ENCODE measurements at regions not wholly inside any gene's neighbourhood (a gene's known extent, or its start where the extent isn't known, plus 50 kb on each side); places are given as distances from the start of the nearest gene placed in this dataset.

DNA sequence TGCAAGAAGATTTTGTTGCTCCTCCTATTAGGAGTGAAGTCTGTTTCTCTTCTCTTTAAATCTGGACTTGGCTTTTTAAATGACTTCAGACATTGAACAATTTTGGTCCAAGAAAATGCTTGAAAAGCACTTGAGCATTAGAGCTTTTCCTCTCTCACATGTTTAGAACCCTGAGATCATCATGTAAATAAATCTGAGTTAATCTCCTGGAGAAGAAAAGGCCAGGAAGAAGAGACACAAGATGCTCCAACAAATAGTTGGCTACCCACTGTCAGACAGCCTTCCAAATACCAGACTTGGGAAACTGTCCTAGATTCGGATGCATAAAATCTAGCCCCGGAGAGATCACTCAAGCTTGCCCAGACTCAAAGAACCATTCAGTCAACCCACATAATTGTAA, 1353.1 kb upstream of the ADGRL4 start:
- TF ChIP-seq, protein P1, sequence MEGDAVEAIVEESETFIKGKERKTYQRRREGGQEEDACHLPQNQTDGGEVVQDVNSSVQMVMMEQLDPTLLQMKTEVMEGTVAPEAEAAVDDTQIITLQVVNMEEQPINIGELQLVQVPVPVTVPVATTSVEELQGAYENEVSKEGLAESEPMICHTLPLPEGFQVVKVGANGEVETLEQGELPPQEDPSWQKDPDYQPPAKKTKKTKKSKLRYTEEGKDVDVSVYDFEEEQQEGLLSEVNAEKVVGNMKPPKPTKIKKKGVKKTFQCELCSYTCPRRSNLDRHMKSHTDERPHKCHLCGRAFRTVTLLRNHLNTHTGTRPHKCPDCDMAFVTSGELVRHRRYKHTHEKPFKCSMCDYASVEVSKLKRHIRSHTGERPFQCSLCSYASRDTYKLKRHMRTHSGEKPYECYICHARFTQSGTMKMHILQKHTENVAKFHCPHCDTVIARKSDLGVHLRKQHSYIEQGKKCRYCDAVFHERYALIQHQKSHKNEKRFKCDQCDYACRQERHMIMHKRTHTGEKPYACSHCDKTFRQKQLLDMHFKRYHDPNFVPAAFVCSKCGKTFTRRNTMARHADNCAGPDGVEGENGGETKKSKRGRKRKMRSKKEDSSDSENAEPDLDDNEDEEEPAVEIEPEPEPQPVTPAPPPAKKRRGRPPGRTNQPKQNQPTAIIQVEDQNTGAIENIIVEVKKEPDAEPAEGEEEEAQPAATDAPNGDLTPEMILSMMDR (IDR thresholded peaks at IDR 0.05): no peak
- no peak overlapping the region for H3K27ac ChIP-seq
- no peaks in the 10 kb centered on the region for H3K9me3 ChIP-seq
- ATAC-seq (no peak), DNase-seq (no peak)
- no peak overlapping the region for H3K4me3 ChIP-seq
- intact Hi-C loops (cut with DNase I): no loop called here
- no peaks in the 10 kb centered on the region for H3K27me3 ChIP-seq
- H3K4me1 ChIP-seq: no peaks in the 10 kb centered on the region
- no peaks in the 10 kb centered on the region for H3K36me3 ChIP-seq

GRCh38 chr1:80349218-80349617, 1342.7 kb upstream of the ADGRL4 start:
- Histone ChIP-seq H3K27ac (no peak overlapping the region), H3K4me3 (no peak overlapping the region), H3K36me3 (no peaks in the 10 kb centered on the region), H3K4me1 (no peaks in the 10 kb centered on the region), H3K9me3 (no peaks in the 10 kb centered on the region), H3K27me3 (no peaks in the 10 kb centered on the region)
- TF ChIP-seq, protein P1 (IDR thresholded peaks at IDR 0.05): no peak
- DNase-seq (no peak), ATAC-seq (no peak)
- intact Hi-C loops (cut with DNase I): no loop called here

GRCh38 chr1:80341021-80341420, 1334.5 kb upstream of the ADGRL4 start:
- no peaks in the 10 kb centered on the region for H3K36me3 ChIP-seq

DNA sequence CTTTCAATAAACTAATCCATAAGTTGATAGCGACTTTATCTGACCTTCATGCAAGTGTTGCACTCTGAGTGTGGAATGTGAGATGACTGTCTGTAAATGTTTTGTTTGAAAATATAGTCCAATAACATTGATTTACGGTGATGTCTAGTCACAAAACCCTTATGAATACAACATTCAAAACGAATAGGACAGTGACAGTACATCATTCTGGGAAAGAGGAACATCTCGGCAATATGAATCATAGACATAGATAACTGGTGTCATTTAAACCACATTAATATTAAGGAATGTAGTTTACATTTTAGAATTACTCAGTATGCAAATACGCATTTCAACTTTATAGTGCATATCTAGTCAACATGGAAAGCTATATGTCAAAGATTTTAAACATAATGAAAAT, 1311.6 kb upstream of the ADGRL4 start:
- DNase-seq (no peak), ATAC-seq (no peak)
- intact Hi-C loops (cut with DNase I): no loop called here
- H3K36me3 ChIP-seq: no peaks in the 10 kb centered on the region
- no peaks in the 10 kb centered on the region for H3K27me3 ChIP-seq
- no peak overlapping the region for H3K27ac ChIP-seq
- no peaks in the 10 kb centered on the region for H3K9me3 ChIP-seq
- H3K4me1 ChIP-seq: no peaks in the 10 kb centered on the region
- no peak overlapping the region for H3K4me3 ChIP-seq
- TF ChIP-seq, protein P1 (IDR thresholded peaks at IDR 0.05): no peak

More at GRCh38 chr1:80341021-80341420, 1334.5 kb upstream of the ADGRL4 start:
- intact Hi-C loops (cut with DNase I): no loop called here
- TF ChIP-seq, protein P1 (IDR thresholded peaks at IDR 0.05): no peak
- Histone ChIP-seq H3K27me3 (no peaks in the 10 kb centered on the region), H3K27ac (no peak overlapping the region), H3K4me1 (no peaks in the 10 kb centered on the region), H3K9me3 (no peaks in the 10 kb centered on the region), H3K4me3 (no peak overlapping the region)
- DNase-seq: no peak
- no peak for ATAC-seq

DNA sequence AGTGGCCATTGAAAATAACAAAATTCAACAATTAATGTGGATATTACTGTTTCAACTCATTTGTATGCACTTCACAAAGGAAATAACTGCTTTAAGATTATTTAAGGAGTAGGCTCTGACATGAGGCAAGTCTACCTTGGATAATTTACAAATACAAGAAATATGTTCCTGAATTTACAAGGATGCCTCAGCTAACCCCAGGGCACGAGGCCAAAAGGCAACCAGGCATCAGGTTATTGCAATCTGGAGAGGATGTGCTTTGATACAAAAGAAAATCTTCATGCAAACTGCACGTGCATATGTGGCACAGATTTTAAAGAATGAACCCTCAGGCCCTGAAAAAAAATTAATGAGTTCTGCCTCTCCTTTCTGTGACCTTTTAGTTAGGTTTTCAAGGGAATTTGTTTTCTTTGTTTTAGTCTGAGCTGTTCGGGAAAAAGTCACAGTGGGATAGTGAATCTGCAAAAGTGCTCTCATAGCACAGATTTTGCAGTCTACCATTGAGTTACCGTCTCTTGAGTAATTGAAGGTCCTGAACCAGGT, 1304.2 kb upstream of the ADGRL4 start:
- Histone ChIP-seq H3K27ac (no peak overlapping the region), H3K27me3 (no peaks in the 10 kb centered on the region), H3K36me3 (no peaks in the 10 kb centered on the region), H3K9me3 (no peaks in the 10 kb centered on the region), H3K4me3 (no peak overlapping the region), H3K4me1 (no peaks in the 10 kb centered on the region)
- intact Hi-C loops (cut with DNase I): no loop called here
- DNase-seq (no peak), ATAC-seq (no peak)
- TF ChIP-seq, protein P1 (IDR thresholded peaks at IDR 0.05): no peak

- no peaks in the 10 kb centered on the region for H3K36me3 ChIP-seq
- DNase-seq (no peak), ATAC-seq (no peak)
- H3K27me3 ChIP-seq: no peaks in the 10 kb centered on the region
- H3K27ac ChIP-seq: no peak overlapping the region
- H3K4me1 ChIP-seq: no peaks in the 10 kb centered on the region
- no peaks in the 10 kb centered on the region for H3K9me3 ChIP-seq
- TF ChIP-seq, protein P1 (IDR thresholded peaks at IDR 0.05): no peak
- intact Hi-C loops (cut with DNase I): no loop called here
- H3K4me3 ChIP-seq: no peak overlapping the region
Observed at GRCh38 chr1:80305466-80305865, 1298.9 kb upstream of the ADGRL4 start.
